Esophagus squamous epithelium (tissue), 5 donors: ENCODE measurements at regions not wholly inside any gene's neighbourhood (a gene's known extent, or its start where the extent isn't known, plus 50 kb on each side); places are given as distances from the start of the nearest gene placed in this dataset.

Experiments used
- DNase-seq: peaks from one replicate; lab custom pipeline; 2025; lab: John Stamatoyannopoulos, UW
- H3K27ac ChIP-seq, 4 donors: fragments of 200-600 bp; sonication (generic); one replicate each; pipeline ENCODE4 v1.5.1; 2016 to 2019; ENCODE audit warnings: mild to moderate bottlenecking in 1 of 4
- H3K27me3 ChIP-seq, 4 donors: fragments of 200-600 bp; sonication (generic); 1 replicate in 3 of 4; 2 replicates in 1 of 4; pipeline versions ENCODE4 v1.5.1 to v1.6.0; 2017 to 2021; ENCODE audit warnings: antibody characterized with exemption in 1 of 4
- H3K36me3 ChIP-seq, 3 donors: fragments of 200-600 bp; sonication (generic); one replicate each; pipeline ENCODE4 v1.5.1; 2016 to 2019
- H3K4me1 ChIP-seq, 3 donors: fragments of 200-600 bp; sonication (generic); one replicate each; pipeline ENCODE4 v1.5.1; 2017 to 2019
- H3K4me3 ChIP-seq, 4 donors: fragments of 200-600 bp; sonication (generic); 1 replicate in 3 of 4; 2 replicates in 1 of 4; pipeline ENCODE4 v1.5.1; 2016 to 2019; ENCODE audit warnings: mild to moderate bottlenecking in 2 of 4, moderate library complexity in 1 of 4
- H3K9me3 ChIP-seq, 3 donors: fragments of 200-600 bp; sonication (generic); one replicate each; pipeline ENCODE4 v1.5.1; 2016 to 2019
- CTCF ChIP-seq, 6 experiments: fragments of 450-650 bp in 4 of 6; fragments of 200-600 bp in 2 of 6; sonication (generic) in 2 of 6; IDR thresholded peaks; one replicate each; pipeline ENCODE4 v1.5.1; 2016 to 2019; ENCODE audit warnings: antibody characterized with exemption in 6 of 6, mild to moderate bottlenecking in 4 of 6, moderate library complexity in 4 of 6
- POLR2A ChIP-seq, 4 donors: fragments of 450-650 bp; IDR thresholded peaks; one replicate each; pipeline ENCODE4 v1.6.1; 2017; ENCODE audit warnings: antibody characterized with exemption in 4 of 4, mild to moderate bottlenecking in 4 of 4, moderate library complexity in 3 of 4
- WGBS, 2 donors: methylation state at CpG; one replicate each; pipeline ENCODE4 v1.1.5; 2018; 5-methylcytosine and 5-hydroxymethylcytosine counted together
- intact Hi-C: fragments of 100-400 bp; cut with DNase I; formaldehyde crosslinking; loops from one replicate; pipeline ENCODE4 v1.15.0; 2022
- donor health status: DM: yes; HTN: yes; CAD: no.

GRCh38 chr12:114045349-114045748 lies 79.2 kb upstream of the RBM19 start:
- WGBS, 2 donors: 31 to 41% methylated on average over 7 of the region's 7 CpGs

GRCh38 chr12:114041590-114041989 lies 75.5 kb upstream of the RBM19 start:
- WGBS, 2 donors: 56 to 62% methylated on average over 1 of the region's 1 CpG
- Histone ChIP-seq H3K36me3 (no peaks in the 10 kb centered on the region), H3K27me3 (peaks cover 0 to 48% (median 0%) of the 10 kb centered on the region in 4 donors), H3K4me1 (no peaks in the 10 kb centered on the region), H3K4me3 (no peak overlapping the region), H3K9me3 (no peaks in the 10 kb centered on the region), H3K27ac (no peak overlapping the region)
- intact Hi-C loops: no loop called here
- DNase-seq: no peak
- TF ChIP-seq POLR2A (IDR thresholded peaks at IDR 0.05) (no peak), CTCF (IDR thresholded peaks at IDR 0.05) (no peak)

More at GRCh38 chr12:114045349-114045748, 79.2 kb upstream of the RBM19 start:
- no peak for TF ChIP-seq POLR2A (IDR thresholded peaks at IDR 0.05)
- no peak for TF ChIP-seq CTCF (IDR thresholded peaks at IDR 0.05)
- no peaks in the 10 kb centered on the region for H3K9me3 ChIP-seq
- intact Hi-C loops: no loop called here
- no peak for DNase-seq
- no peak overlapping the region for H3K4me3 ChIP-seq
- no peak overlapping the region for H3K27ac ChIP-seq
- no peaks in the 10 kb centered on the region for H3K4me1 ChIP-seq
- no peaks in the 10 kb centered on the region for H3K36me3 ChIP-seq
- peaks cover 0 to 29% (median 0%) of the 10 kb centered on the region in 4 donors for H3K27me3 ChIP-seq

- Histone ChIP-seq H3K36me3 (no peaks in the 10 kb centered on the region), H3K9me3 (no peaks in the 10 kb centered on the region), H3K4me1 (no peaks in the 10 kb centered on the region), H3K27ac (no peak overlapping the region), H3K4me3 (no peak overlapping the region), H3K27me3 (peaks cover 0 to 48% (median 0%) of the 10 kb centered on the region in 4 donors)
- WGBS, 2 donors: 88 to 94% methylated on average over 5 of the region's 6 CpGs
- DNase-seq: no peak
- TF ChIP-seq POLR2A (IDR thresholded peaks at IDR 0.05) (no peak), CTCF (IDR thresholded peaks at IDR 0.05) (no peak)
- intact Hi-C loops: no loop called here
Measured at GRCh38 chr12:114041136-114041535, 75.0 kb upstream of the RBM19 start.

- Histone ChIP-seq H3K4me1 (no peaks in the 10 kb centered on the region), H3K36me3 (no peaks in the 10 kb centered on the region), H3K4me3 (no peak overlapping the region), H3K9me3 (no peaks in the 10 kb centered on the region), H3K27me3 (peaks cover 0 to 37% (median 0%) of the 10 kb centered on the region in 4 donors), H3K27ac (no peak overlapping the region)
- WGBS, 2 donors: 84 to 100% methylated on average over 2 to 3 of the region's 3 CpGs
- intact Hi-C loops: no loop called here
- DNase-seq: no peak
- TF ChIP-seq CTCF (IDR thresholded peaks at IDR 0.05): no peak
Measured at GRCh38 chr12:114038962-114039361, 72.8 kb upstream of the RBM19 start.

GRCh38 chr12:114032801-114033200 lies 66.7 kb upstream of the RBM19 start:
- TF ChIP-seq CTCF (IDR thresholded peaks at IDR 0.05) (no peak), POLR2A (IDR thresholded peaks at IDR 0.05) (no peak)

More at GRCh38 chr12:114032801-114033200, 66.7 kb upstream of the RBM19 start:
- Histone ChIP-seq H3K4me1 (no peaks in the 10 kb centered on the region), H3K9me3 (no peaks in the 10 kb centered on the region), H3K27ac (no peak overlapping the region), H3K27me3 (peaks cover 0 to 35% (median 0%) of the 10 kb centered on the region in 4 donors), H3K36me3 (no peaks in the 10 kb centered on the region), H3K4me3 (no peak overlapping the region)
- WGBS, 2 donors: 79 to 85% methylated on average over 3 of the region's 3 CpGs
- intact Hi-C loops: no loop called here
- DNase-seq: no peak
